T-cell (primary cell): ENCODE measurements at regions not wholly inside any gene's neighbourhood (a gene's known extent, or its start where the extent isn't known, plus 50 kb on each side); places are given as distances from the start of the nearest gene placed in this dataset.

Experiments used
- ATAC-seq, 4 experiments: fragments of 200-7000 bp in 3 of 4; fragments of 150-1000 bp in 1 of 4; cut with Tn5 transposase; replicated peaks in 1 of 4; 1 replicate in 3 of 4; 2 replicates in 1 of 4; pipeline ENCODE4 v1.10.0; 2021; ENCODE audit warnings: moderate library complexity in 3 of 4, mild to moderate bottlenecking in 2 of 4, moderate number of reproducible peaks in 1 of 4
- CTCF ChIA-PET, 2 donors: fragments of 300-600 bp; sonication (Branson Sonifier 250); formaldehyde crosslinking; loops; one replicate each; lab custom pipeline; 2022; ENCODE audit warnings: antibody characterized with exemption in 2 of 2; lab: Charles Lee
- POLR2A ChIA-PET, 2 donors: fragments of 300-600 bp; sonication (Branson Sonifier 250); formaldehyde crosslinking; loops; one replicate each; lab custom pipeline; 2022; ENCODE audit warnings: antibody characterized with exemption in 2 of 2; lab: Charles Lee
- DNase-seq, 35 experiments: peaks; one replicate each; pipeline versions ENCODE4 v3.0.0 to v3.0.0-alpha.2; 2013 to 2023
- H3K27ac ChIP-seq: one replicate; pipeline ENCODE4 v1.5.1; 2013; ENCODE audit warnings: low read length
- H3K27me3 ChIP-seq, 2 experiments: replicated peaks in 1 of 2; 1 replicate in 1 of 2; 2 replicates in 1 of 2; pipeline versions ENCODE4 v1.6.1 to v1.7.0; 2013; ENCODE audit warnings: low read length in 1 of 2, mixed read lengths in 1 of 2; ENCODE audit not compliant: control insufficient read depth in 2 of 2, insufficient read depth in 2 of 2; ENCODE audit errors: extremely low read depth in 1 of 2
- H3K36me3 ChIP-seq, 2 donors: 1 replicate in 1 of 2; 2 replicates in 1 of 2; pipeline versions ENCODE4 v1.6.1 to v1.7.0; 2013; ENCODE audit warnings: low read length in 1 of 2; ENCODE audit not compliant: control insufficient read depth in 2 of 2, insufficient read depth in 1 of 2; ENCODE audit errors: extremely low read depth in 1 of 2
- H3K4me1 ChIP-seq, 2 experiments: 1 replicate in 1 of 2; 2 replicates in 1 of 2; pipeline versions ENCODE4 v1.6.1 to v1.7.0; 2013; ENCODE audit warnings: low read length in 2 of 2, mixed read lengths in 1 of 2; ENCODE audit not compliant: insufficient read depth in 2 of 2, control insufficient read depth in 1 of 2; ENCODE audit errors: extremely low read depth in 1 of 2
- H3K4me3 ChIP-seq, 2 donors: 1 replicate in 1 of 2; 2 replicates in 1 of 2; pipeline versions ENCODE4 v1.5.1 to v1.7.0; 2013; ENCODE audit warnings: mild to moderate bottlenecking in 2 of 2, low read length in 1 of 2, moderate library complexity in 1 of 2; ENCODE audit not compliant: control insufficient read depth in 1 of 2; ENCODE audit errors: extremely low read depth in 1 of 2
- H3K9me3 ChIP-seq: 2 replicates; pipeline ENCODE4 v1.7.0; 2013
- H3K27ac Mint-ChIP-seq, 2 donors: one replicate each; pipeline ENCODE4 v1.8.0; 2020 to 2021; ENCODE audit warnings: mild to moderate bottlenecking in 2 of 2, mixed read lengths in 2 of 2
- H3K27me3 Mint-ChIP-seq, 2 donors: one replicate each; pipeline ENCODE4 v1.8.0; 2021 to 2022; ENCODE audit warnings: mixed read lengths in 2 of 2
- H3K36me3 Mint-ChIP-seq: one replicate; pipeline ENCODE4 v1.8.0; 2021; ENCODE audit warnings: mixed read lengths
- H3K4me1 Mint-ChIP-seq, 3 donors: one replicate each; pipeline ENCODE4 v1.8.0; 2020 to 2022; ENCODE audit warnings: mixed read lengths in 3 of 3, mild to moderate bottlenecking in 1 of 3
- H3K4me3 Mint-ChIP-seq, 3 donors: one replicate each; pipeline ENCODE4 v1.8.0; 2020 to 2022; ENCODE audit warnings: mild to moderate bottlenecking in 3 of 3, mixed read lengths in 3 of 3, moderate library complexity in 3 of 3
- H3K9me3 Mint-ChIP-seq, 3 donors: one replicate each; pipeline ENCODE4 v1.8.0; 2020 to 2022; ENCODE audit warnings: mixed read lengths in 3 of 3
- WGBS: methylation state at CpG from one replicate; pipeline ENCODE4 v1.1.5; 2013; ENCODE audit warnings: missing lambda C conversion rate; ENCODE audit not compliant: insufficient coverage; 5-methylcytosine and 5-hydroxymethylcytosine counted together

DNA sequence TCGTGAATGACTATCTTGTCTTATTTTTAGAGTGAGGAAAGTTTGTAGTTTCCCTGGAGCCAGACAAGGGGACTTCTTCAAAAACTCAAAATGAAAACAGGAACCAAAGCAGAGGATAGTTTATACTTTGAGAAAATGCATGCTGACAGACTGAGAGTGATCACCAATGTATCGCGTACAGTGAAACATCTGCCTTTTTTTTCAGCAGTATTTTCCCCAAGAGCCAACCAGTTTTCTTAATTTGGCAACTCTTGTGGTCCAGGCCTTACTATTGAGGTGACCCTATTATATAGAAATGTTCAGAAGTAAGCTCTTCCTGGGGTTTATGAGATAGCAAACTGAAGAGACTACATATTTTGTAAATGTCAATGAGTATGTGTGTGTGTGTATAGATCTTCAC is 153.7 kb upstream of the VRK2 start:
- H3K4me1 Mint-ChIP-seq, result peaks cover 7 to 8% (median 8%) of the 10 kb centered on the region in 3 donors
- DNase-seq (no peak), ATAC-seq (no peak)
- ChIA-PET POLR2A (no interaction called here), CTCF (no interaction called here)
- no peaks in the 10 kb centered on the region for H3K36me3 Mint-ChIP-seq
- no peaks in the 10 kb centered on the region for H3K9me3 ChIP-seq
- H3K4me3 Mint-ChIP-seq, result no peak overlapping the region
- H3K27me3 Mint-ChIP-seq, result peaks cover 0 to 7% of the 10 kb centered on the region in 2 donors
- no CpG with 5 or more reads among the region's 3 CpGs for WGBS
- no peaks in the 10 kb centered on the region for H3K36me3 ChIP-seq
- H3K27me3 ChIP-seq, result no peaks in the 10 kb centered on the region
- H3K4me3 ChIP-seq, result no peak overlapping the region
- H3K9me3 Mint-ChIP-seq, result no peaks in the 10 kb centered on the region
- peaks cover 0 to 3% of the 10 kb centered on the region in 2 experiments for H3K4me1 ChIP-seq
- no peak overlapping the region for H3K27ac ChIP-seq
- H3K27ac Mint-ChIP-seq, result no peak overlapping the region

DNA sequence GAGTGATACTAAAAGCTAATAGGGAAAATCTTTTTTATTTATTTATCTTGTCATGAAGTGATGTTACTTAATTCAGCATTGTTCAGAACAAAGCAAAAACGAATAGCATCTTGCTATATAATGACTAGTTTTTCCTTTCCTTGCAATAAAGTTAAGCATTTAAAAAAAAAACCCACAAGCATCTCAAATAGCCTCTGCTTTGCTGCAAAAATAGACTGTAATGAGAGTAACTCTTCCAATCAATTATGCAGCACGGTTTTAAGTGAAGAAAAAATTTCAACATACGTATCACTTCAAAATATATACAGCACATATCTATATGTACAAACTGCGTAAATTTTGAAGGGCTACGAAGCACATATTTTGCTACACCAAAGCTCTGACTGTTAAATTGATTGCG is 153.3 kb upstream of the VRK2 start:
- DNase-seq, result no peak
- POLR2A ChIA-PET, result no interaction called here
- H3K27ac ChIP-seq, result no peak overlapping the region
- Mint-ChIP-seq H3K4me1 (peaks cover 4% of the 10 kb centered on the region in 3 donors), H3K27me3 (peaks cover 0 to 7% of the 10 kb centered on the region in 2 donors), H3K4me3 (no peak overlapping the region), H3K36me3 (no peaks in the 10 kb centered on the region), H3K9me3 (no peaks in the 10 kb centered on the region), H3K27ac (no peak overlapping the region)
- no peak overlapping the region for H3K4me3 ChIP-seq
- H3K4me1 ChIP-seq, result no peaks in the 10 kb centered on the region
- no peaks in the 10 kb centered on the region for H3K9me3 ChIP-seq
- no peak for ATAC-seq
- H3K36me3 ChIP-seq, result no peaks in the 10 kb centered on the region
- H3K27me3 ChIP-seq, result no peaks in the 10 kb centered on the region
- no CpG with 5 or more reads among the region's 6 CpGs for WGBS
- CTCF ChIA-PET, result no interaction called here

DNA sequence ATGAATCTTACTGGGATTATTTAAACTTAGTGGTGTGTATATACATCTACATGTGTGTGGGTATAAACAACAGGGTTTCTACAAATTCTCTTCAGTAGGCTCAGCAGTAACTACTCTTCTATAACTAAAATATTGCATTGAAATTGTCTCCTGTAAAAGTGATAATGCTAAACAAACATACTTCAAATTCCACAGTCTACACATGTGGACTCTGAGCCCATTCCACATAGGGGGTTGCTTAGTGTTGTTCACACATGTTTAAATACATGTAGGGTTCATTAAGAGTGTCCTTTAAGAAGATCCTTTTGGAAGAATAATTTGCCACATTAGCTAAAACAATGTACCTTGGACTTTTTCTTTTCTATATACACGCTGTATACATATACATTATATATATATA is 152.8 kb upstream of the VRK2 start:
- peaks cover 0 to under 1% (median 0%) of the 10 kb centered on the region in 3 donors for H3K4me1 Mint-ChIP-seq
- H3K36me3 Mint-ChIP-seq, result no peaks in the 10 kb centered on the region
- no peak overlapping the region for H3K27ac Mint-ChIP-seq
- no peak overlapping the region for H3K4me3 Mint-ChIP-seq
- Histone ChIP-seq H3K36me3 (no peaks in the 10 kb centered on the region), H3K9me3 (no peaks in the 10 kb centered on the region), H3K27ac (no peak overlapping the region), H3K4me1 (no peaks in the 10 kb centered on the region), H3K27me3 (no peaks in the 10 kb centered on the region), H3K4me3 (no peak overlapping the region)
- no peak for ATAC-seq
- POLR2A ChIA-PET, result no interaction called here
- DNase-seq, result no peak
- no CpG with 5 or more reads among the region's 1 CpG for WGBS
- H3K9me3 Mint-ChIP-seq, result no peaks in the 10 kb centered on the region
- CTCF ChIA-PET, result no interaction called here
- peaks cover 0 to 7% of the 10 kb centered on the region in 2 donors for H3K27me3 Mint-ChIP-seq

- Mint-ChIP-seq H3K4me3 (no peak overlapping the region), H3K4me1 (no peaks in the 10 kb centered on the region), H3K36me3 (no peaks in the 10 kb centered on the region), H3K27me3 (peaks cover 0 to 7% of the 10 kb centered on the region in 2 donors), H3K27ac (no peak overlapping the region), H3K9me3 (no peaks in the 10 kb centered on the region)
- WGBS, result no CpG with 5 or more reads among the region's 2 CpGs
- ATAC-seq (no peak), DNase-seq (no peak)
- Histone ChIP-seq H3K27me3 (no peaks in the 10 kb centered on the region), H3K36me3 (no peaks in the 10 kb centered on the region), H3K27ac (no peak overlapping the region), H3K4me3 (no peak overlapping the region), H3K4me1 (no peaks in the 10 kb centered on the region), H3K9me3 (no peaks in the 10 kb centered on the region)
- POLR2A ChIA-PET, result no interaction called here
- CTCF ChIA-PET, result no interaction called here
Measured at GRCh38 chr2:57894381-57894780, 152.2 kb upstream of the VRK2 start.

DNA sequence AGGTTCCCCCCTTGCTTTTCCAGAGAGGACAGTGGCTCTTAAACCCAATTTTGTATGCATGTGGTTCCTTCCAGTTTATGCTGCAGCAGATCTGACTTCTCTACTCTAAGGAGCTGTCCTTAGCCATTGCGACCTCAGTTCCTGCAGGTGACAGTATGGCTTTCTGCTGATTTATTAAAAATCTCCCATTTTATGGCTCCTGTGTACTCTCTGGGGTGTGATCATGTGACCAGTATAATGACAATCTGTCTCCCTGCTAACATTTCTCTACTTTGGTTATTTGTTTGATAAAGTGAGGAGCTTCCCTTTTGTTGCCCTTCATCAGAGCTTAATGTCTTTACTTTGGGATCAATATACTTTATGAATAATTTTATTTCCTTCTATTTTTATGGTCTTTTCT is 148.7 kb upstream of the VRK2 start:
- peaks cover 0 to 5% (median 0%) of the 10 kb centered on the region in 3 donors for H3K4me1 Mint-ChIP-seq
- peaks cover 0 to 3% of the 10 kb centered on the region in 2 donors for H3K27me3 Mint-ChIP-seq
- no peak for ATAC-seq
- Histone ChIP-seq H3K27ac (no peak overlapping the region), H3K27me3 (no peaks in the 10 kb centered on the region), H3K9me3 (no peaks in the 10 kb centered on the region), H3K4me3 (no peak overlapping the region), H3K36me3 (no peaks in the 10 kb centered on the region), H3K4me1 (no peaks in the 10 kb centered on the region)
- no peak overlapping the region for H3K27ac Mint-ChIP-seq
- CTCF ChIA-PET, result no interaction called here
- H3K9me3 Mint-ChIP-seq, result no peaks in the 10 kb centered on the region
- POLR2A ChIA-PET, result no interaction called here
- H3K4me3 Mint-ChIP-seq, result no peak overlapping the region
- no peaks in the 10 kb centered on the region for H3K36me3 Mint-ChIP-seq
- WGBS, result no CpG with 5 or more reads among the region's 1 CpG
- no peak for DNase-seq

DNA sequence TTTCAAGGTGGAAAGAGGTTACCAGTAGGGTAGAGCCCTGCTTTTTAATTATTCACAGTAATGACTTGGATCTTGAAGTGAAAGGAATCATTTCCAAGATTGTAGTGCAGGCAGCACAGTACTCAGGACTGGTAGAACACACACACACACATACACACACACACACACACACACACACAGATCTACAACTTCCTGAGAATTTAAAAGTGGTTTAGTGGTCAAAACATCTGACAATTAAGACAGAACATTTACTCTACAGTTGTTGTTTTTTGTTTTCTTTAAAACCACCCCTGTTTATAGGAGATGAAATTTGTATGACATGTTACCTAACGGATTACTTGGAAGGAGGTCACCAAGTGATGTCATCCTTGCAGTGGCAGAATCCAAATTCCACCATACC is 146.7 kb upstream of the VRK2 start:
- no CpG with 5 or more reads among the region's 1 CpG for WGBS
- no peaks in the 10 kb centered on the region for H3K36me3 Mint-ChIP-seq
- Histone ChIP-seq H3K4me1 (no peaks in the 10 kb centered on the region), H3K36me3 (no peaks in the 10 kb centered on the region), H3K27ac (no peak overlapping the region), H3K9me3 (no peaks in the 10 kb centered on the region), H3K27me3 (no peaks in the 10 kb centered on the region), H3K4me3 (no peak overlapping the region)
- POLR2A ChIA-PET, result no interaction called here
- no peak overlapping the region for H3K27ac Mint-ChIP-seq
- no peak overlapping the region for H3K4me3 Mint-ChIP-seq
- no peaks in the 10 kb centered on the region for H3K9me3 Mint-ChIP-seq
- CTCF ChIA-PET, result no interaction called here
- DNase-seq, result no peak
- H3K27me3 Mint-ChIP-seq, result peaks cover 0 to 3% of the 10 kb centered on the region in 2 donors
- no peak for ATAC-seq
- peaks cover 0 to 5% (median 0%) of the 10 kb centered on the region in 3 donors for H3K4me1 Mint-ChIP-seq

DNA sequence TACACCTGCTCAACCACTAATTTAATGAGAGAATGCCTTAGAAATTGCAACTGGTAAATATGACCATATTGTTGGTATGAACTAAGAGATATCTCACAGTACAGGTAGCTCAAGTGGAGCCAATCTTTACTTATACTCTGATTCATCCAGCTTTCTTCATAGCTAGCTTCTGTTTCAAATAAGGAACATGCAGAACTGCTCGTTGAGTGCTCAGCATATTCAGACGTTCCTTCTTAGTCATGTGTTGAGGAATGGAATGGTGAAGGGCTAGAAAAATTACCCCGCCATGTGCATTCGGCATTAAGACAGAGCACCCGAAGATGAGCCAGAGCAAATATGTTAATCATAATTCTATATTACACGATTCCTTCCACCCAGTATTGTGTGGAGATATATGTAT is 144.0 kb upstream of the VRK2 start:
- ATAC-seq (no peak), DNase-seq (no peak)
- ChIA-PET POLR2A (no interaction called here), CTCF (no interaction called here)
- Histone ChIP-seq H3K36me3 (no peaks in the 10 kb centered on the region), H3K4me3 (no peak overlapping the region), H3K27me3 (no peaks in the 10 kb centered on the region), H3K27ac (no peak overlapping the region), H3K9me3 (no peaks in the 10 kb centered on the region), H3K4me1 (no peaks in the 10 kb centered on the region)
- no peaks in the 10 kb centered on the region for H3K9me3 Mint-ChIP-seq
- no peak overlapping the region for H3K27ac Mint-ChIP-seq
- WGBS, result no CpG with 5 or more reads among the region's 6 CpGs
- H3K36me3 Mint-ChIP-seq, result no peaks in the 10 kb centered on the region
- H3K4me3 Mint-ChIP-seq, result no peak overlapping the region
- peaks cover 4 to 13% (median 4%) of the 10 kb centered on the region in 3 donors for H3K4me1 Mint-ChIP-seq
- no peaks in the 10 kb centered on the region for H3K27me3 Mint-ChIP-seq
